Common myeloid progenitor, CD34-positive (primary cell): ENCODE measurements at regions not wholly inside any gene's neighbourhood (a gene's known extent, or its start where the extent isn't known, plus 50 kb on each side); places are given as distances from the start of the nearest gene placed in this dataset.

Experiments used
- CTCF ChIA-PET: fragments of 350-600 bp; sonication (Branson Sonifier 250); formaldehyde crosslinking; loops from one replicate; lab custom pipeline; 2021; ENCODE audit warnings: antibody characterized with exemption; lab: Charles Lee
- POLR2A ChIA-PET: fragments of 350-600 bp; sonication (Branson Sonifier 250); formaldehyde crosslinking; loops from one replicate; lab custom pipeline; 2021; ENCODE audit warnings: antibody characterized with exemption; lab: Charles Lee
- DNase-seq, 3 donors: peaks; one replicate each; pipeline versions ENCODE4 v3.0.0 to v3.0.0-alpha.2; 2013
- H3K27ac ChIP-seq, 2 experiments: 1 replicate in 1 of 2; 2 replicates in 1 of 2; pipeline ENCODE4 v1.7.0; 2013; ENCODE audit warnings: inconsistent platforms in 2 of 2, low read length in 2 of 2, mild to moderate bottlenecking in 2 of 2, low read depth in 1 of 2, moderate library complexity in 1 of 2; ENCODE audit not compliant: severe bottlenecking in 2 of 2, insufficient read depth in 1 of 2, poor library complexity in 1 of 2
- H3K27me3 ChIP-seq, 5 experiments: replicated peaks in 2 of 5; 1 replicate in 3 of 5; 2 replicates in 2 of 5; pipeline versions ENCODE4 v1.6.1 to v1.7.0; 2013; ENCODE audit warnings: low read length in 4 of 5, mild to moderate bottlenecking in 2 of 5, moderate library complexity in 2 of 5, inconsistent platforms in 1 of 5; ENCODE audit not compliant: insufficient read depth in 5 of 5, control insufficient read depth in 4 of 5
- H3K36me3 ChIP-seq, 4 experiments: 1 replicate in 2 of 4; 2 replicates in 2 of 4; pipeline versions ENCODE4 v1.6.1 to v1.7.0; 2013; ENCODE audit warnings: low read length in 3 of 4, control low read depth in 1 of 4, mild to moderate bottlenecking in 1 of 4; ENCODE audit not compliant: control insufficient read depth in 4 of 4, insufficient read depth in 4 of 4
- H3K4me1 ChIP-seq, 4 experiments: 1 replicate in 3 of 4; 2 replicates in 1 of 4; pipeline versions ENCODE4 v1.6.1 to v1.7.1; 2013; ENCODE audit warnings: low read length in 3 of 4, mild to moderate bottlenecking in 3 of 4, control low read depth in 1 of 4, inconsistent platforms in 1 of 4, moderate library complexity in 1 of 4; ENCODE audit not compliant: control insufficient read depth in 4 of 4, insufficient read depth in 4 of 4; ENCODE audit errors: control extremely low read depth in 1 of 4
- H3K4me3 ChIP-seq, 7 experiments: 1 replicate in 4 of 7; 2 replicates in 3 of 7; pipeline versions ENCODE4 v1.5.1 to v1.7.0; 2013; ENCODE audit warnings: mild to moderate bottlenecking in 7 of 7, low read length in 6 of 7, moderate library complexity in 6 of 7, inconsistent platforms in 2 of 7, low read depth in 2 of 7, control low read depth in 1 of 7; ENCODE audit not compliant: insufficient read depth in 4 of 7, control insufficient read depth in 1 of 7; ENCODE audit errors: extremely low read depth in 1 of 7
- H3K9me3 ChIP-seq, 5 experiments: 1 replicate in 4 of 5; 2 replicates in 1 of 5; pipeline versions ENCODE4 v1.6.1 to v1.7.1; 2013; ENCODE audit warnings: low read length in 4 of 5, mild to moderate bottlenecking in 2 of 5, inconsistent platforms in 1 of 5, low read depth in 1 of 5, moderate library complexity in 1 of 5; ENCODE audit not compliant: control insufficient read depth in 4 of 5, insufficient read depth in 2 of 5; ENCODE audit errors: control extremely low read depth in 1 of 5
- WGBS: methylation state at CpG from one replicate; pipeline ENCODE4 v1.1.5; 2013; ENCODE audit not compliant: insufficient coverage; 5-methylcytosine and 5-hydroxymethylcytosine counted together

DNA sequence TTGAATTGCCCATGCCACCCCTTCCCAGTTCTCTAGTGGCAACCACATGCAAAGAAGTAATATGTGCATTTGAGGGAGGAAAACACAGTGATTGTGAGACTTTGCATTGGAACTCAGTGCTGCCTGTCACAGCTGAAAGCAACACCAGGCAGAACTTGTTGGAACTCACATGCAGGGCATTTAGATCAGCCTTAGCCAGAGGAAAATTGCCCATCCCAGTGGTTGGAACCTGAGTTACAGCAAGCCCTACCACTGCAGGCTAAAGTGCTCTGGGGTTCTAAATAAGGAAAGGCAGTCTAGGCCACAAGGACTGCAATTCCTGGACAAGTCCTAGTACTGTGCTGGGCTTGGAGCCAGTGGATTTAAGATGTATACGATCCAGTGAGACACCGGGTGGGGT is 245.3 kb upstream of the UFL1 start:
- WGBS = 80% methylated on average over 1 of the region's 2 CpGs
- H3K4me1 ChIP-seq = no peaks in the 10 kb centered on the region
- peaks cover 0 to 3% (median 0%) of the 10 kb centered on the region in 5 experiments for H3K9me3 ChIP-seq
- H3K27me3 ChIP-seq = no peaks in the 10 kb centered on the region
- no peak for DNase-seq
- no peaks in the 10 kb centered on the region for H3K36me3 ChIP-seq
- ChIA-PET POLR2A (no interaction called here), CTCF (no interaction called here)
- H3K4me3 ChIP-seq = no peak overlapping the region
- H3K27ac ChIP-seq = no peak overlapping the region

DNA sequence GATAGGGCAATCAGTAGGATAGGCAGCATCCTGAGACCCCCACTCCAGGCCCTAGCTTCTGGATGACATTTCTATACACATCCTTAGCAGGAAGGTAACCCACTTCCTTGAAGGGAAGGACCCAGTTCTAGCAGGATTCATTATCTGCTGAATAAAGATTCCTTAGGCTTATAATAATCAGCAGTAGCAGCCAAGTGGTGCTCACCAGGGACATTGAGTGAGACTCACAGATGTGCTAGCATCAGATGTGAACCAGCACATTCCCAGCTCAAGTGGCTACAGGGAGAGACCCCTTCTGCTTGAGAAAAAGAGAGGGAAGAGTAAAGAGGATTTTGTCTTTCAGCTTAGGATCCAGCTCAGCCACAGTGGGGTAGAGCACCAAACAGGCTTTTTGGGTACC is 244.8 kb upstream of the UFL1 start:
- Histone ChIP-seq H3K9me3 (peaks cover 0 to 1% (median 0%) of the 10 kb centered on the region in 5 experiments), H3K36me3 (no peaks in the 10 kb centered on the region), H3K27ac (no peak overlapping the region), H3K4me3 (no peak overlapping the region), H3K4me1 (no peaks in the 10 kb centered on the region), H3K27me3 (no peaks in the 10 kb centered on the region)
- no peak for DNase-seq
- ChIA-PET CTCF (no interaction called here), POLR2A (no interaction called here)

DNA sequence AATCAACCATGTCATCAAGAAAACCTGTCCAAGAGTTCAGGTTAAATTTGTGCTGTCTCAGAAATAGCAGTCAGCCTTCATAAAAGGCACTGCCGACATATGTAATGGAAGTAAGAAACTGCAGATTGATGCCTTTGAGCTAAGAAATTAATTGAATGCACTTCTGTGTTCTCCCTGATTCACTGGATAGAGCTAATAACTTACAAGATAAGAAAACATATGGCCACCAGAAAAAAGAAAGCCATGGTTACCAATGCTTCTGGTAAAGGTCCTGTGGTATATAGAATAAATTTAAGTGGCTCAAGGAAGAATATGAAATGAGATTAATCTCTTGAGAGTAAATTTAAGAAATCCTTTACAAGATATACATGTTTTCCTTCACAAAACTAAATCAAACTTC is 242.5 kb upstream of the UFL1 start:
- POLR2A ChIA-PET = no interaction called here
- H3K27ac ChIP-seq = no peak overlapping the region
- H3K9me3 ChIP-seq = no peaks in the 10 kb centered on the region
- CTCF ChIA-PET = no interaction called here
- H3K4me3 ChIP-seq = no peak overlapping the region
- WGBS = 100% methylated on average over 1 of the region's 1 CpG
- no peak for DNase-seq
- no peaks in the 10 kb centered on the region for H3K4me1 ChIP-seq
- H3K36me3 ChIP-seq = no peaks in the 10 kb centered on the region
- H3K27me3 ChIP-seq = no peaks in the 10 kb centered on the region

DNA sequence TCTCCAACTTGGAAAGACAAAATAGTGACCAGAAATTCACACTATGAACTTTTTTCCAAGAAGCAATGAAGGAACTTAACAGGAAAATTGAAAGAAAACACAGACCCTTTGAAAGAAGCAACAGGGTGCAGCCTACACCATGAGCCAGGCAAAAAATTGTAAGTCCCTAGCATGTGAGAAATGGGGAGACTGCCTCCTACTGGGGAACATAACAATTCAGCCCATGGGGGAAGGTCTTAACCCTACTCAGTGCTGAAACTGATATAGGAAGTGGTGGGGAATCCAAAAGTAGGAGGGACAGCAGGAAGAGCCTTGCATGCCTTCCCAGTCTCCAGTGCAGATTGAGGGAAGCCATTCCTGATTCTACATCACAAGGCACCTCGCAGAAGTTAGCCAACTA is 235.1 kb upstream of the UFL1 start:
- ChIA-PET POLR2A (no interaction called here), CTCF (no interaction called here)
- no peaks in the 10 kb centered on the region for H3K4me1 ChIP-seq
- DNase-seq = no peak
- no peaks in the 10 kb centered on the region for H3K36me3 ChIP-seq
- H3K4me3 ChIP-seq = no peak overlapping the region
- no peaks in the 10 kb centered on the region for H3K9me3 ChIP-seq
- 78% methylated on average over 1 of the region's 1 CpG for WGBS
- no peaks in the 10 kb centered on the region for H3K27me3 ChIP-seq
- no peak overlapping the region for H3K27ac ChIP-seq

DNA sequence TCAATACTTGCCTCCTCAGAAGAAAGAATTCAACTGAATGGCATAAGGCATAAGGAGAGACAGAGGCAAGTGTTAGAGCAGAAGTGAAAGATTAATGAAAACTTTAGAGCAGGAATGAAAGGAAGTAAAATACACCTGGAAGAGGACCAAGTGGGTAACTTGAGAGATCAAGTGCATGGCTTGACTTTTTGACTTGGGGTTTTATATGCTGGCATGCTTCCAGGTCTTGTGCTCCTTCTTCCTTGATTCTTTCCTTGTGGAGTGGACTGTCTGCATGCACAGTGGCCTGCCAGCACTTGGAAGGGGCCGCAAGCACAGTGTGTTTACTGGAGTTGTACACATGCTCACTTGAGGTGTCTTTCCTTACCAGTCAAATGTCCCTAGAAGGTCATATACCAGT is 222.1 kb upstream of the UFL1 start:
- no peak overlapping the region for H3K4me3 ChIP-seq

DNA sequence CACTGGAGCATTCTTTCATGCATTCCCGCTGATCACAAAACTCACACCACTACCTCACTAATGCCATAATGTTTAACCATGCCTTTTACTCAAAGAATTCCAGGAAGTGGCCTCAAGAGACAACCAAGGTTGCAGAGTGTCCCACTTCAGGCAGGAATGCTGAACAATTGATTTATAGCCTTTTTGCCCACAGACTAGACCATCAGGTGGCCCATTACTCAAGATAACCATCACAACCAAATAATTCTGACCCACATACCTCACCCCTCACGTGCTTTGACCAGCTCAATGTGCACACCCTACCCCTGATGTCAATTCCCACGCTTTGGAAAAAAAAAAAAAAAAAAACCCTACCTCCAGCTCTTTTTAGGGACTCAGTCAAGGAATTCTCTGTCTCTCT is 220.6 kb upstream of the UFL1 start:
- no peak overlapping the region for H3K4me3 ChIP-seq
- H3K27me3 ChIP-seq = no peaks in the 10 kb centered on the region
- WGBS = 33% methylated on average over 2 of the region's 3 CpGs
- H3K27ac ChIP-seq = no peak overlapping the region
- POLR2A ChIA-PET = no interaction called here
- no peaks in the 10 kb centered on the region for H3K36me3 ChIP-seq
- DNase-seq = no peak
- no peaks in the 10 kb centered on the region for H3K4me1 ChIP-seq
- CTCF ChIA-PET = no interaction called here
- H3K9me3 ChIP-seq = no peaks in the 10 kb centered on the region

More for the DNA sequence above, 222.1 kb upstream of the UFL1 start:
- 91% methylated on average over 1 of the region's 1 CpG for WGBS
- Histone ChIP-seq H3K36me3 (no peaks in the 10 kb centered on the region), H3K9me3 (no peaks in the 10 kb centered on the region), H3K27ac (no peak overlapping the region), H3K27me3 (no peaks in the 10 kb centered on the region), H3K4me1 (no peaks in the 10 kb centered on the region)
- POLR2A ChIA-PET = no interaction called here
- CTCF ChIA-PET = no interaction called here
- DNase-seq = no peak

DNA sequence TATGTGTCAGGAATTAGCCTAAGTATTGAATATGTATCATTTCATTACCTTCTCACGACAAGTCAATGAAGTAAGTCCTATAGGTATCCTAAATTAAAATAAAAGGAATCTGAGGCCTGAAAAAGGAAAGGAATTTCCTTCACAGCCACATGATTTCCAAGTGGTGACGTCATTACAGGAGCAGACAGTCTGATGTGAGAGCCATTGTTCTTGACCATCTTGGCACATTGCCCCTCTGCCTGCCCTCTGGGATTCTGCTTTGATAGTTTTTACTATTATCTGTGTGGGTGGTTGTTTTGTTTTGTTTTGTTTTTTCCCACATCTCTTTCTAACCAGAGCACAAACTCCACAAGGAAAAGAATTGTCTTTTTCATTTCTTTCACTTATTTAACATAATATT is 219.8 kb upstream of the UFL1 start:
- DNase-seq = no peak
- Histone ChIP-seq H3K4me3 (no peak overlapping the region), H3K36me3 (no peaks in the 10 kb centered on the region), H3K27ac (no peak overlapping the region), H3K9me3 (no peaks in the 10 kb centered on the region), H3K4me1 (no peaks in the 10 kb centered on the region), H3K27me3 (no peaks in the 10 kb centered on the region)
- POLR2A ChIA-PET = no interaction called here
- no CpG with 5 or more reads among the region's 2 CpGs for WGBS
- CTCF ChIA-PET = no interaction called here
